ENCODE measurements at regions not wholly inside any gene's neighbourhood (a gene's known extent, or its start where the extent isn't known, plus 50 kb on each side); places are given as distances from the start of the nearest gene placed in this dataset.

GRCh38 chr5:72634444-72634843, 127.2 kb upstream of the ZNF366 start:
- intact Hi-C loops (cut with DNase I; ENCODE audit: low total_unique reads) = no loop called here
- Histone ChIP-seq H3K4me1 (no peaks in the 10 kb centered on the region), H3K27ac (no peak overlapping the region), H3K4me3 (no peak overlapping the region), H3K9me3 (no peaks in the 10 kb centered on the region), H3K27me3 (no peaks in the 10 kb centered on the region), H3K36me3 (no peaks in the 10 kb centered on the region)
- DNase-seq = no peak
- TF ChIP-seq CTCF (IDR thresholded peaks at IDR 0.05) = no peak

DNA sequence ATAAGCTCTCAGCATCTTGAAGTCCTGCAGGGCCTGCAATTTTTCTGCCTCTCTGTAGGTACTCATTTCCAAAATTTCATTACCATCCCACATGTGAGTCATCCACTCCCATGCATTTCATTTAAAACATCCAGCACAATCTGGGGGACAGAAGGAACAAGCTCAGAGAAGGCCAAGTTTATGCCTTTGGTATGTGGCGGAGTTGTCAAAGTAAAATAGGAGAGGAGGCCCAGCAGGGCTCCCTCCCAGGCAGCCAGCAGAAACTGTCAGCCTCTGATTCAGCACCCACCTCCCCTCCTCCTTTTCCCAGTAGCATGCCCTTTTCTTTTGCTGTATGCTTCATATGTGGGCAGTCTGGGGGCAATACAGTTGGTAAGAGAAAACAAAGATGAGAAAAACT, 126.4 kb upstream of the ZNF366 start:
- Histone ChIP-seq H3K36me3 (no peaks in the 10 kb centered on the region), H3K27ac (no peak overlapping the region), H3K9me3 (no peaks in the 10 kb centered on the region), H3K27me3 (no peaks in the 10 kb centered on the region), H3K4me3 (no peak overlapping the region), H3K4me1 (no peaks in the 10 kb centered on the region)
- TF ChIP-seq CTCF (IDR thresholded peaks at IDR 0.05) = no peak
- intact Hi-C loops (cut with DNase I; ENCODE audit: low total_unique reads) = no loop called here
- DNase-seq = no peak

GRCh38 chr5:72633041-72633445, 125.8 kb upstream of the ZNF366 start:
- H3K9me3 ChIP-seq = no peaks in the 10 kb centered on the region

GRCh38 chr5:72630721-72631120, 123.5 kb upstream of the ZNF366 start:
- Histone ChIP-seq H3K4me1 (no peaks in the 10 kb centered on the region), H3K27me3 (no peaks in the 10 kb centered on the region), H3K4me3 (no peak overlapping the region), H3K36me3 (no peaks in the 10 kb centered on the region), H3K27ac (no peak overlapping the region), H3K9me3 (no peaks in the 10 kb centered on the region)
- DNase-seq = no peak
- intact Hi-C loops (cut with DNase I; ENCODE audit: low total_unique reads) = no loop called here
- no peak for TF ChIP-seq CTCF (IDR thresholded peaks at IDR 0.05)

More at GRCh38 chr5:72633041-72633445, 125.8 kb upstream of the ZNF366 start:
- no peak for DNase-seq
- no peaks in the 10 kb centered on the region for H3K27me3 ChIP-seq
- intact Hi-C loops (cut with DNase I; ENCODE audit: low total_unique reads) = no loop called here
- TF ChIP-seq CTCF (IDR thresholded peaks at IDR 0.05) = no peak
- H3K27ac ChIP-seq = no peak overlapping the region
- H3K4me1 ChIP-seq = no peaks in the 10 kb centered on the region
- H3K4me3 ChIP-seq = no peak overlapping the region
- no peaks in the 10 kb centered on the region for H3K36me3 ChIP-seq

DNA sequence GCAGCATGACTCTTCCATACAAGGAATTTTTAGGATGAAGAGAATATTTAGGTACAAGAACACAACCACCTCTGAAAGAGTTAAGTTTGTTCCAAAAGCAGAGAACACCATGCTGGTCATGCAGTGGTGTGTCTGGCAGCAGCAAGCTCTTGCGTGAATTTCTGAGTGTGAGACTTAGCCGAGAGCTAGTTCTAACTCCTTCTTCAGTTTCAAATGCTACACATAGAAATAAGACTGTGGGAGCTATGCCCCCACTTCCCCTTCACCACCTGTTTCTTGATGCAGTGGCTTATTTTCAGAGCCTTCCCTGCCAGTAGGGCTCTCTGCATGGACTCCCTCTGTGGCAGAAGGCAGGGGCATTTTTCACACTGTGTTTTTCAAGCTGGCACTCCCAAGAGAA, 122.9 kb upstream of the ZNF366 start:
- no peaks in the 10 kb centered on the region for H3K36me3 ChIP-seq
- no peaks in the 10 kb centered on the region for H3K9me3 ChIP-seq
- intact Hi-C loops (cut with DNase I; ENCODE audit: low total_unique reads) = no loop called here
- no peak for TF ChIP-seq CTCF (IDR thresholded peaks at IDR 0.05)
- no peak overlapping the region for H3K4me3 ChIP-seq
- DNase-seq = no peak
- H3K27me3 ChIP-seq = no peaks in the 10 kb centered on the region
- H3K4me1 ChIP-seq = peaks cover 0 to 5% (median under 1%) of the 10 kb centered on the region in 4 donors
- no peak overlapping the region for H3K27ac ChIP-seq

GRCh38 chr5:72628771-72629371, 121.7 kb upstream of the ZNF366 start:
- Histone ChIP-seq H3K27ac (no peak overlapping the region), H3K4me1 (peaks cover 0 to 16% (median 9%) of the 10 kb centered on the region in 4 donors), H3K4me3 (no peak overlapping the region), H3K27me3 (no peaks in the 10 kb centered on the region), H3K36me3 (no peaks in the 10 kb centered on the region), H3K9me3 (no peaks in the 10 kb centered on the region)
- intact Hi-C loops (cut with DNase I; ENCODE audit: low total_unique reads) = no loop called here
- no peak for DNase-seq
- TF ChIP-seq CTCF (IDR thresholded peaks at IDR 0.05) = no peak
